OCI-LY7 (cell line): ENCODE measurements at regions not wholly inside any gene's neighbourhood (a gene's known extent, or its start where the extent isn't known, plus 50 kb on each side); places are given as distances from the start of the nearest gene placed in this dataset.

Source experiments
- BruUV-seq: library from RNA; stranded (reverse); fragments of 400-500 nt; replicated peaks from 2 replicates; lab custom pipeline; 2021; lab: Mats Ljungman, UMichigan
- CTCF ChIA-PET: fragments of 300-600 bp; sonication (Branson Sonifier 250); formaldehyde crosslinking; loops from one replicate; lab custom pipeline; 2022; ENCODE audit warnings: antibody characterized with exemption; ENCODE audit not compliant: unreplicated experiment; lab: Charles Lee
- POLR2A ChIA-PET: fragments of 300-600 bp; sonication (Branson Sonifier 250); formaldehyde crosslinking; loops from one replicate; lab custom pipeline; 2022; ENCODE audit warnings: antibody characterized with exemption; lab: Charles Lee
- DNase-seq: peaks from one replicate; pipeline ENCODE4 v3.0.0-alpha.2; 2015; ENCODE audit warnings: low spot score
- H2AFZ ChIP-seq: fragments of 200-600 bp; sonication (generic), shearing (Covaris generic); 2 replicates; pipeline ENCODE4 v1.6.1; 2014; ENCODE audit warnings: mild to moderate bottlenecking, antibody characterized with exemption, low read length, moderate library complexity
- H3K27ac ChIP-seq: fragments of 200-600 bp; sonication (generic); 2 replicates; pipeline ENCODE4 v1.5.1; 2014; ENCODE audit warnings: mixed run types, low read depth, mild to moderate bottlenecking, moderate library complexity, low read length, inconsistent platforms; ENCODE audit not compliant: poor library complexity, severe bottlenecking
- H3K36me3 ChIP-seq: fragments of 200-600 bp; sonication (generic); 2 replicates; pipeline ENCODE4 v1.6.1; 2014; ENCODE audit warnings: mild to moderate bottlenecking, antibody characterized with exemption, low read length, moderate library complexity, mixed read lengths; ENCODE audit not compliant: insufficient read depth
- H3K4me1 ChIP-seq: fragments of 200-600 bp; sonication (generic); 2 replicates; pipeline ENCODE4 v1.5.1; 2014; ENCODE audit warnings: mild to moderate bottlenecking, low read length; ENCODE audit not compliant: insufficient read depth, poor library complexity, severe bottlenecking
- H3K4me2 ChIP-seq: fragments of 200-600 bp; sonication (generic); 2 replicates; pipeline ENCODE4 v1.6.1; 2014; ENCODE audit warnings: mild to moderate bottlenecking, low read length
- H3K4me3 ChIP-seq: fragments of 200-600 bp; sonication (generic); 2 replicates; pipeline ENCODE4 v1.5.1; 2014; ENCODE audit warnings: mild to moderate bottlenecking, low read depth, low read length; ENCODE audit not compliant: poor library complexity, severe bottlenecking
- H3K79me2 ChIP-seq: fragments of 200-600 bp; sonication (generic); 2 replicates; pipeline ENCODE4 v1.6.1; 2016; ENCODE audit warnings: low read depth, mild to moderate bottlenecking, low read length, moderate library complexity, mixed read lengths; ENCODE audit not compliant: insufficient read depth
- H3K9me2 ChIP-seq: fragments of 200-600 bp; sonication (generic); 2 replicates; pipeline ENCODE4 v1.6.1; 2016; ENCODE audit warnings: mild to moderate bottlenecking, low read length, mixed read lengths; ENCODE audit not compliant: insufficient read depth
- H3K9me3 ChIP-seq: fragments of 200-600 bp; sonication (generic); 2 replicates; pipeline ENCODE4 v1.6.1; 2014; ENCODE audit warnings: mild to moderate bottlenecking, mixed run types, low read length, mixed read lengths
- H4K20me1 ChIP-seq: fragments of 200-600 bp; sonication (generic); 2 replicates; pipeline ENCODE4 v1.6.1; 2014; ENCODE audit warnings: mild to moderate bottlenecking, antibody characterized with exemption, low read length, moderate library complexity, mixed read lengths; ENCODE audit not compliant: insufficient read depth
- EZH2phosphoT487 ChIP-seq: fragments of 200-600 bp; sonication (generic); IDR thresholded peaks from 2 replicates; pipeline ENCODE4 v1.6.1; 2018; ENCODE audit warnings: low read depth, borderline replicate concordance, mild to moderate bottlenecking, mixed run types, antibody characterized with exemption, low read length, moderate library complexity, mixed read lengths
- intact Hi-C: fragments of 100-400 bp; cut with micrococcal nuclease; formaldehyde crosslinking; loops from one replicate; pipeline ENCODE4 v1.10.0; 2022; ENCODE audit not compliant: unreplicated experiment
- TF ChIP-seq, protein P1 (sequence below): fragments of 200-600 bp; sonication (generic); conservative IDR thresholded peaks from 2 replicates; pipeline ENCODE4 v1.5.1; 2014; ENCODE audit warnings: mild to moderate bottlenecking, antibody characterized with exemption, low read length, moderate library complexity, mixed read lengths

DNA sequence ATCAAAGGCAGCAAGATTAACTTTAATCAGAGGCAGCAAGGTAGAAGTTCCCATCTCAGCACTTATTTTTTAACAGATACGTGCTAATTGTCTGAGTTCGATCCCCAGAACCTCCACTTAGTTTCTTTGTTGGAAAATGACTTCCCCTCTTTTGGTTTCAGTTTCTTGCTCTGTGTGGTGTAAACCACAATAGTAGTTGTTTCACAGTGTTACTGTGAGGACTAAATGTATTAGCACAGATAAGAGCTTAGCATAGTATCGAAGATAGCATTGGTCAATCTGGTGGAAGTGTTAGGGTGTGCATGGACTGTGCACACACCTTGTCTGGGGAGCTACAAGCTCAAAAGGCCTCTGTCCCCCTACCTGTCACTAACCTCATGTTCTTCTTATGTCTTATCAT, 988.3 kb upstream of the GYPC start:
- Histone ChIP-seq H3K36me3 (no peaks in the 10 kb centered on the region), H3K79me2 (no peaks in the 10 kb centered on the region), H3K4me3 (no peak overlapping the region), H3K4me2 (no peak overlapping the region), H4K20me1 (no peaks in the 10 kb centered on the region), H3K9me3 (no peaks in the 10 kb centered on the region), H3K4me1 (no peaks in the 10 kb centered on the region), H3K9me2 (no peaks in the 10 kb centered on the region), H3K27ac (no peak overlapping the region), H2AFZ (no peak overlapping the region)
- ChIA-PET CTCF (no interaction called here), POLR2A (no interaction called here)
- no TSS peak for BruUV-seq
- DNase-seq = no peak
- intact Hi-C loops = no loop called here
- TF ChIP-seq, protein P1, sequence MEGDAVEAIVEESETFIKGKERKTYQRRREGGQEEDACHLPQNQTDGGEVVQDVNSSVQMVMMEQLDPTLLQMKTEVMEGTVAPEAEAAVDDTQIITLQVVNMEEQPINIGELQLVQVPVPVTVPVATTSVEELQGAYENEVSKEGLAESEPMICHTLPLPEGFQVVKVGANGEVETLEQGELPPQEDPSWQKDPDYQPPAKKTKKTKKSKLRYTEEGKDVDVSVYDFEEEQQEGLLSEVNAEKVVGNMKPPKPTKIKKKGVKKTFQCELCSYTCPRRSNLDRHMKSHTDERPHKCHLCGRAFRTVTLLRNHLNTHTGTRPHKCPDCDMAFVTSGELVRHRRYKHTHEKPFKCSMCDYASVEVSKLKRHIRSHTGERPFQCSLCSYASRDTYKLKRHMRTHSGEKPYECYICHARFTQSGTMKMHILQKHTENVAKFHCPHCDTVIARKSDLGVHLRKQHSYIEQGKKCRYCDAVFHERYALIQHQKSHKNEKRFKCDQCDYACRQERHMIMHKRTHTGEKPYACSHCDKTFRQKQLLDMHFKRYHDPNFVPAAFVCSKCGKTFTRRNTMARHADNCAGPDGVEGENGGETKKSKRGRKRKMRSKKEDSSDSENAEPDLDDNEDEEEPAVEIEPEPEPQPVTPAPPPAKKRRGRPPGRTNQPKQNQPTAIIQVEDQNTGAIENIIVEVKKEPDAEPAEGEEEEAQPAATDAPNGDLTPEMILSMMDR = no peak
- TF ChIP-seq EZH2phosphoT487 = no peak

DNA sequence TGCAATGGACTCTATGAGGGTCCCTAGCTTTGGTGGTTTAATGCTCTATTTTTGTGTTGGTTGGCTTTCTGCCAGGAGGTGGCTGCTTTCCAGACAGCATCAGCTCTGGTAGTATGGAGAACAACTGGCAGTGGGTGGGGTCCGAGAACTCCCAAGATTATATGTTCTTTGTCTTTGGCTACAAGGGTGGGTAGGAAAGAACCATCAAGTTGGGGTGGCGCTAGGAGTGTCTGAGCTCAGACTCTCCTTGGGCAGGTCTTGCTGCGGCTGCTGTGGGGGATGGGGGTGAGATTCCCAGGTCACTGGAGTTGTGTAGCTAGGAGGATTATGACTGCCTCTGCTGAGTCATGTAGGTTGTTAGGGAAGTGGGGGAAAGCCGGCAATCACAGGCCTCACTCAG, 976.1 kb upstream of the GYPC start:
- H3K27ac ChIP-seq = no peak overlapping the region
- no peaks in the 10 kb centered on the region for H4K20me1 ChIP-seq
- no peaks in the 10 kb centered on the region for H3K4me1 ChIP-seq
- no peak overlapping the region for H2AFZ ChIP-seq
- BruUV-seq = no TSS peak
- DNase-seq = no peak
- TF ChIP-seq, protein P1 = no peak
- TF ChIP-seq EZH2phosphoT487 = no peak
- no peaks in the 10 kb centered on the region for H3K9me2 ChIP-seq
- no peak overlapping the region for H3K4me3 ChIP-seq
- intact Hi-C loops = no loop called here
- H3K9me3 ChIP-seq = no peaks in the 10 kb centered on the region
- ChIA-PET CTCF (no interaction called here), POLR2A (no interaction called here)
- no peaks in the 10 kb centered on the region for H3K79me2 ChIP-seq
- no peaks in the 10 kb centered on the region for H3K36me3 ChIP-seq
- no peak overlapping the region for H3K4me2 ChIP-seq

DNA sequence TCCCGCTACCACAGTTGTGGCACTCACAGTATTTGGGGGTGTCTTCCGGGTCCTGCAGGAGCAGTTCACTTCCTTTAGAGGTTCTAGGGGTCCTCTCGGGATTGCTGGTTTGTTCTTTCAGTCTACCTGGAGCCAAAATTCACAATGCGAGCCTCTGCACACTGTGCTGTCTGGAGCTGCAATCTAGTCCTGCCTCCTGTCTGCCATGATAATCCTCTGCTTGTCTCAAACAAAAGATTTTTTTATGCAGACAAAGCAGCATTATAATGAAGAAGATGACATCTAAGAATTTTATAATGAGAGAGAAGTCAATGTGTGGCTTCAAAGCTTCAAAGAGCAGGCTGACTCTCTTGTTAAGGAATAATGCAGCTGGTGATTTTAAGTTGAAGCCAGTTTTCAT, 975.1 kb upstream of the GYPC start:
- Histone ChIP-seq H3K9me3 (no peaks in the 10 kb centered on the region), H3K4me2 (no peak overlapping the region), H3K36me3 (no peaks in the 10 kb centered on the region), H2AFZ (no peak overlapping the region), H4K20me1 (no peaks in the 10 kb centered on the region), H3K4me1 (no peaks in the 10 kb centered on the region), H3K27ac (no peak overlapping the region), H3K9me2 (no peaks in the 10 kb centered on the region), H3K79me2 (no peaks in the 10 kb centered on the region), H3K4me3 (no peak overlapping the region)
- ChIA-PET POLR2A (no interaction called here), CTCF (no interaction called here)
- intact Hi-C loops = no loop called here
- BruUV-seq = no TSS peak
- TF ChIP-seq, protein P1 = no peak
- TF ChIP-seq EZH2phosphoT487 = no peak
- no peak for DNase-seq
